B cell (primary cell): ENCODE measurements at regions not wholly inside any gene's neighbourhood (a gene's known extent, or its start where the extent isn't known, plus 50 kb on each side); places are given as distances from the start of the nearest gene placed in this dataset.

Experiments used
- ATAC-seq: fragments of 200-7000 bp; cut with Tn5 transposase; one replicate; pipeline ENCODE4 v1.10.0; 2021; ENCODE audit warnings: low read depth, mild to moderate bottlenecking, moderate number of reproducible peaks, moderate library complexity
- CTCF ChIA-PET: fragments of 350-600 bp; sonication (Branson Sonifier 250); formaldehyde crosslinking; loops from one replicate; lab custom pipeline; 2021; ENCODE audit warnings: antibody characterized with exemption, inconsistent platforms; lab: Charles Lee
- POLR2A ChIA-PET: fragments of 350-600 bp; sonication (Branson Sonifier 250); formaldehyde crosslinking; loops from one replicate; lab custom pipeline; 2021; ENCODE audit warnings: antibody characterized with exemption; lab: Charles Lee
- DNase-seq: peaks from one replicate; pipeline ENCODE4 v3.0.0; 2013
- H2AFZ ChIP-seq: 2 replicates; pipeline ENCODE4 v1.6.1; 2012; ENCODE audit warnings: mild to moderate bottlenecking, low read depth, low read length; ENCODE audit not compliant: insufficient read depth, poor library complexity, severe bottlenecking
- H3K27ac ChIP-seq, 2 donors: 1 replicate in 1 of 2; 2 replicates in 1 of 2; pipeline ENCODE4 v1.5.1; 2012 to 2013; ENCODE audit warnings: low read length in 2 of 2, mild to moderate bottlenecking in 2 of 2, moderate library complexity in 1 of 2
- H3K27me3 ChIP-seq, 4 experiments: fragments of 200-600 bp in 1 of 4; sonication (generic) in 1 of 4; replicated peaks in 1 of 4; 1 replicate in 2 of 4; 2 replicates in 2 of 4; pipeline versions ENCODE4 v1.6.1 to v1.7.0; 2013 to 2016; ENCODE audit warnings: low read length in 3 of 4, mild to moderate bottlenecking in 2 of 4, mixed read lengths in 1 of 4, moderate library complexity in 1 of 4; ENCODE audit not compliant: insufficient read depth in 4 of 4, control insufficient read depth in 3 of 4; ENCODE audit errors: control extremely low read depth in 1 of 4
- H3K36me3 ChIP-seq, 2 experiments: replicated peaks in 1 of 2; 1 replicate in 1 of 2; 2 replicates in 1 of 2; pipeline versions ENCODE4 v1.6.1 to v1.7.1; 2013; ENCODE audit warnings: low read length in 1 of 2; ENCODE audit not compliant: insufficient read depth in 2 of 2, control insufficient read depth in 1 of 2; ENCODE audit errors: control extremely low read depth in 1 of 2, extremely low read depth in 1 of 2
- H3K4me1 ChIP-seq, 2 donors: fragments of 200-600 bp in 1 of 2; sonication (generic) in 1 of 2; 1 replicate in 1 of 2; 2 replicates in 1 of 2; pipeline versions ENCODE4 v1.5.1 to v1.6.1; 2013 to 2017; ENCODE audit warnings: low read length in 2 of 2; ENCODE audit not compliant: control insufficient read depth in 2 of 2, insufficient read depth in 2 of 2
- H3K4me2 ChIP-seq: replicated peaks from 2 replicates; pipeline ENCODE3; 2012; ENCODE audit warnings: mild to moderate bottlenecking, low read depth, low read length; ENCODE audit not compliant: poor library complexity, severe bottlenecking
- H3K4me3 ChIP-seq, 5 experiments: fragments of 200-600 bp in 1 of 5; sonication (generic) in 1 of 5; 1 replicate in 3 of 5; 2 replicates in 2 of 5; pipeline versions ENCODE4 v1.5.1 to v1.7.0; 2011 to 2016; ENCODE audit warnings: low read length in 4 of 5, mild to moderate bottlenecking in 4 of 5, low read depth in 2 of 5, control low read depth in 1 of 5, moderate library complexity in 1 of 5; ENCODE audit not compliant: insufficient read depth in 1 of 5; ENCODE audit errors: control extremely low read depth in 1 of 5, extremely low read depth in 1 of 5
- H3K79me2 ChIP-seq: fragments of 200-600 bp; sonication (generic); one replicate; pipeline ENCODE4 v1.6.0; 2016; ENCODE audit warnings: low read length; ENCODE audit not compliant: control insufficient read depth, insufficient read depth
- H3K9ac ChIP-seq: fragments of 200-600 bp; sonication (generic); 2 replicates; pipeline ENCODE4 v1.6.1; 2017; ENCODE audit warnings: mild to moderate bottlenecking, low read length, moderate library complexity
- H3K9me3 ChIP-seq, 3 donors: one replicate each; pipeline versions ENCODE4 v1.6.1 to v1.7.1; 2013; ENCODE audit warnings: low read length in 2 of 3; ENCODE audit not compliant: control insufficient read depth in 2 of 3, insufficient read depth in 1 of 3; ENCODE audit errors: control extremely low read depth in 1 of 3
- H4K20me1 ChIP-seq: 2 replicates; pipeline ENCODE4 v1.6.0; 2012; ENCODE audit warnings: mild to moderate bottlenecking, low read length; ENCODE audit not compliant: insufficient read depth, control insufficient read depth, poor library complexity, severe bottlenecking
- H3K27ac Mint-ChIP-seq: one replicate; pipeline ENCODE4 v1.8.0; 2021; ENCODE audit warnings: mixed read lengths
- H3K27me3 Mint-ChIP-seq: one replicate; pipeline ENCODE4 v1.8.0; 2021; ENCODE audit warnings: mixed read lengths
- H3K4me1 Mint-ChIP-seq: one replicate; pipeline ENCODE4 v1.8.0; 2021; ENCODE audit warnings: mixed read lengths
- H3K4me3 Mint-ChIP-seq: one replicate; pipeline ENCODE4 v1.8.0; 2021; ENCODE audit warnings: mixed read lengths
- H3K9me3 Mint-ChIP-seq: one replicate; pipeline ENCODE4 v1.8.0; 2022; ENCODE audit warnings: mixed read lengths; ENCODE audit not compliant: insufficient read depth
- CTCF ChIP-seq: fragments of 200-600 bp; IDR thresholded peaks from one replicate; pipeline ENCODE4 v1.8.0; 2022; ENCODE audit warnings: antibody characterized with exemption, mild to moderate bottlenecking
- EZH2 ChIP-seq: IDR thresholded peaks from 2 replicates; pipeline ENCODE4 v1.6.1; 2012; ENCODE audit warnings: borderline replicate concordance, low read depth, mild to moderate bottlenecking, moderate library complexity, low read length; ENCODE audit not compliant: insufficient read depth, poor library complexity, severe bottlenecking
- WGBS: methylation state at CpG from one replicate; pipeline ENCODE4 v1.1.5; 2013; ENCODE audit warnings: missing lambda C conversion rate; ENCODE audit not compliant: insufficient coverage; 5-methylcytosine and 5-hydroxymethylcytosine counted together
- intact Hi-C: fragments of 100-400 bp; cut with micrococcal nuclease; formaldehyde crosslinking; loops from one replicate; pipeline ENCODE4 v1.10.0; 2022

- intact Hi-C loops: no loop called here
- no peak overlapping the region for H3K4me2 ChIP-seq
- H3K9me3 ChIP-seq: peaks cover 0 to 21% (median 0%) of the 10 kb centered on the region in 3 donors
- no peak overlapping the region for H2AFZ ChIP-seq
- no peak for DNase-seq
- 70% methylated on average over 9 of the region's 13 CpGs for WGBS
- no peaks in the 10 kb centered on the region for H3K4me1 ChIP-seq
- no peaks in the 10 kb centered on the region for H3K4me1 Mint-ChIP-seq
- ChIA-PET POLR2A (no interaction called here), CTCF (no interaction called here)
- H4K20me1 ChIP-seq: no peaks in the 10 kb centered on the region
- H3K4me3 Mint-ChIP-seq: no peak overlapping the region
- no peaks in the 10 kb centered on the region for H3K27me3 Mint-ChIP-seq
- TF ChIP-seq EZH2 (no peak), CTCF (no peak)
- no peaks in the 10 kb centered on the region for H3K27me3 ChIP-seq
- no peak overlapping the region for H3K4me3 ChIP-seq
- no peaks in the 10 kb centered on the region for H3K36me3 ChIP-seq
- H3K9ac ChIP-seq: no peak overlapping the region
- H3K9me3 Mint-ChIP-seq: no peaks in the 10 kb centered on the region
- no peaks in the 10 kb centered on the region for H3K79me2 ChIP-seq
- H3K27ac Mint-ChIP-seq: no peak overlapping the region
- no peak for ATAC-seq
- H3K27ac ChIP-seq: no peak overlapping the region
Observed at GRCh38 chr5:2297991-2298390, 415.3 kb upstream of the IRX4 start.

GRCh38 chr5:2295476-2295875 is 412.8 kb upstream of the IRX4 start:
- no peak for ATAC-seq
- no peak overlapping the region for H3K4me2 ChIP-seq
- H3K4me3 Mint-ChIP-seq: no peak overlapping the region
- no peak overlapping the region for H3K9ac ChIP-seq
- H2AFZ ChIP-seq: no peak overlapping the region
- DNase-seq: no peak
- 94% methylated on average over 13 of the region's 13 CpGs for WGBS
- H3K4me3 ChIP-seq: no peak overlapping the region
- H3K27me3 ChIP-seq: no peaks in the 10 kb centered on the region
- no peak overlapping the region for H3K27ac Mint-ChIP-seq
- H3K27ac ChIP-seq: no peak overlapping the region
- H3K27me3 Mint-ChIP-seq: no peaks in the 10 kb centered on the region
- H3K9me3 Mint-ChIP-seq: no peaks in the 10 kb centered on the region
- no peaks in the 10 kb centered on the region for H4K20me1 ChIP-seq
- H3K79me2 ChIP-seq: no peaks in the 10 kb centered on the region
- ChIA-PET CTCF (no interaction called here), POLR2A (no interaction called here)
- H3K9me3 ChIP-seq: peaks cover 0 to 24% (median 0%) of the 10 kb centered on the region in 3 donors
- TF ChIP-seq EZH2 (no peak), CTCF (no peak)
- no peaks in the 10 kb centered on the region for H3K4me1 Mint-ChIP-seq
- H3K4me1 ChIP-seq: no peaks in the 10 kb centered on the region
- intact Hi-C loops: no loop called here
- H3K36me3 ChIP-seq: no peaks in the 10 kb centered on the region
